ENCODE measurements at regions not wholly inside any gene's neighbourhood (a gene's known extent, or its start where the extent isn't known, plus 50 kb on each side); places are given as distances from the start of the nearest gene placed in this dataset.

- Histone ChIP-seq H4K91ac (ENCODE audit: insufficient read length, low read depth, low read length) (no peak overlapping the region), H2AK5ac (ENCODE audit: insufficient read length, low read length) (no peak overlapping the region), H4K20me1 (ENCODE audit: control insufficient read depth, insufficient read depth, insufficient read length) (no peaks in the 10 kb centered on the region), H3K23ac (ENCODE audit: insufficient read length, low read depth, low read length) (no peak overlapping the region), H3K27me3 (ENCODE audit: insufficient read depth, low read length) (no peaks in the 10 kb centered on the region), H3K9ac (ENCODE audit: extremely low read depth, insufficient read length, low read length) (no peak overlapping the region), H4K5ac (ENCODE audit: insufficient read length, low read depth, low read length) (no peak overlapping the region), H3K79me2 (ENCODE audit: insufficient read depth, low read length) (no peaks in the 10 kb centered on the region), H3K9me3 (ENCODE audit: control insufficient read depth, low read depth, low read length) (no peaks in the 10 kb centered on the region), H3K27ac (ENCODE audit: insufficient read length, low read depth, low read length) (no peak overlapping the region), H3K56ac (ENCODE audit: insufficient read length, low read depth, low read length) (no peak overlapping the region), H3K4me2 (ENCODE audit: insufficient read depth, insufficient read length, low read length) (no peak overlapping the region), H2BK15ac (ENCODE audit: low read depth, low read length) (no peak overlapping the region), H2BK120ac (ENCODE audit: low read depth, low read length, poor library complexity, severe bottlenecking) (no peak overlapping the region), H3K4ac (ENCODE audit: low read depth, low read length) (no peak overlapping the region), H4K8ac (replicated peaks; ENCODE audit: insufficient read length, low read depth, low read length) (no peak overlapping the region), H3K4me1 (ENCODE audit: insufficient read depth, low read length) (no peaks in the 10 kb centered on the region), H2BK12ac (ENCODE audit: insufficient read length, low read depth, low read length) (no peak overlapping the region), H3T11ph (ENCODE audit: low read length) (no peak overlapping the region), H2BK5ac (ENCODE audit: insufficient read length, low read length) (no peak overlapping the region), H3K23me2 (ENCODE audit: insufficient read length, low read depth, low read length, poor library complexity, severe bottlenecking) (no peaks in the 10 kb centered on the region), H3K18ac (ENCODE audit: insufficient read length, low read depth, low read length) (no peak overlapping the region), H2BK20ac (ENCODE audit: low read depth, low read length, poor library complexity, severe bottlenecking) (no peak overlapping the region), H2AFZ (ENCODE audit: low read length) (no peak overlapping the region), H3K79me1 (ENCODE audit: insufficient read depth, low read depth, low read length, poor library complexity, severe bottlenecking) (no peaks in the 10 kb centered on the region), H3K14ac (ENCODE audit: insufficient read depth, low read length) (no peak overlapping the region)
- no peak overlapping the region for H3K4me3 Mint-ChIP-seq
- no peak for DNase-seq
- H3K9me3 Mint-ChIP-seq: no peaks in the 10 kb centered on the region
- H3K27ac Mint-ChIP-seq: no peak overlapping the region
- no peaks in the 10 kb centered on the region for H3K27me3 Mint-ChIP-seq (ENCODE audit: low read depth)
- H3K36me3 Mint-ChIP-seq (ENCODE audit: insufficient read depth in 1 of 3, low read depth in 3 of 3): no peaks in the 10 kb centered on the region
- no CpG with 5 or more reads among the region's 3 CpGs for WGBS (ENCODE audit: extremely low coverage, insufficient read length, low lambda C conversion rate)
- no peaks in the 10 kb centered on the region for H3K4me1 Mint-ChIP-seq
- TF ChIP-seq CTCF (conservative IDR thresholded peaks at IDR 0.05): no peak
These were observed 82.2 kb upstream of the ATXN7L3B start for GRCh38 chr12:74455429-74455828.

All from H9 (cell line).